GM21515 (cell line): ENCODE measurements at regions not wholly inside any gene's neighbourhood (a gene's known extent, or its start where the extent isn't known, plus 50 kb on each side); places are given as distances from the start of the nearest gene placed in this dataset.
"Not testable (repeated sequence)": the region's sequence is repeated elsewhere in the genome, so short reads cannot be mapped to it uniquely, and the experiment has no call there.

Experiments used
- ATAC-seq: cut with Tn5 transposase; IDR thresholded peaks from one replicate; pipeline ENCODE4 v1.9.1; 2021; ENCODE audit not compliant: unreplicated experiment

DNA sequence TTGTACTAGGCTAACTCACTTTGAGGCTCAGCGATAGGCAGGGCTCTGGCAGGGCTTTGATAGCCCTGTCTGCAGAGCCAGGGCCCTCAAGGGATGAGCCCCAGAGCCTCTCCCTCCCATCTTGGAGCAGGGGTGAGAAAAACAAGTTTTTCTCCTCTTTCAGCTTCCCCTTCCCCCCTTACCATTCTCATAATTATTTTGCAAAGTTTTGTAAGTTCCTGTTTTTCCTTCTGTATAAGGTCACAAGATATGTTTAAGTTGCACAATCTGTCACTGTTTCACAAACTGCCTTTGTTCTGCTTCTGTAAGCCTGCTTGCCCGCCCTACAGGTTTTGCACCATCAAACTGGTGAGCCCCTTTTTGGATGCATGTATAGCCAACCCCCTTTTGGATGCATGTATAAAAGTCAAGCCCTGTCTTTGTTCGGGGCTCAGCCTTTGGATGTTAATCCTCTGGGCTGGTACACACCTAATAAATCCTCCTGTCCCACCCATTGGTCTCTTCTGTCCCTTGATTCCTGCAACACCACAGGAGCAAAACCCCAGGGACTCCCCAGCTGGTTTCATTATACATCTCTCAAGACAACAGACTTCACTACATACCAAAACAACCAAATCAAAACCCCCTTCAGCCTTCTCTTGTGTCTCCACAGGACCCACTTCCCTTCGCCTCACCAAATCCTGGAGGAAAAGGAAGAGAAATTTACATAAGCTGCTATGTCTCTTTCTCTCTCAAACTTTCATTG, 52.5 kb upstream of the RESF1 start:
- ATAC-seq, result no peak

DNA sequence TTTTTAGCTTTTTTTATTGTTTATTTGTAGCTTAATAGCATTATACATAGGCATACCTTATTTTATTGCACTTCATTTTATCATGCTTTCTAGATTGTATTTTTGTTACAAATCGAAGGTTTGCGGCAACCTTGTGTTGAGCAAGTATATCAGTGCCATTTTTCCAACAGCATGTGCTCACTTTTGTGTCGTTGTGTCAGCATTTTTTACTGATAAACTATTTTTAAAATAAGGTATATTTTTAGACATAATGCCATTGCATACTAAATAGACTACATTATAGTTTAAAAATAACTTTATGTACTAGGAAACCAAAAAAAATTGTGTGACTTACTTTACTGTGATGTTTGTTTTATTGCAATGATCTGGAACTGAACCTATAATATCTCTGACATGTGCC, 56.2 kb upstream of the RESF1 start:
- no peak for ATAC-seq

DNA sequence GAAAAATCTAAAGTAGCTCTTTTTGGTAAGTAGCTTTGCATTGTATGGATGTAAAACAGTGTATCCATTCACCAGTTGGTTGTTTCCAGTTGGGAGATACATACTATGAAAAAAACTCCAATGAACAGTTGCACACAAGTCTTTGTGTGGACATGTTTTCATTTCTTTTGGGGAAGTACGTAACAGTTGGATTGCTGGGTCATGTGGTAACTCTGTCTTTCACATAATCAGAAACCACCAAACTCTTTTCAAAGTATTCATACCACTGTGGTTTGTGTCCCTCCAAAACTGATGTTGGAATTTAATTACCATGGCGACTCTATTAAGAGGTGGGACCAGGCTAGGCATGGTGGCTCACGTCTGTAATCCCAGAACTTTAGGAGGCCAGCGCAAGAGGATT, 58.9 kb upstream of the RESF1 start:
- no peak for ATAC-seq

DNA sequence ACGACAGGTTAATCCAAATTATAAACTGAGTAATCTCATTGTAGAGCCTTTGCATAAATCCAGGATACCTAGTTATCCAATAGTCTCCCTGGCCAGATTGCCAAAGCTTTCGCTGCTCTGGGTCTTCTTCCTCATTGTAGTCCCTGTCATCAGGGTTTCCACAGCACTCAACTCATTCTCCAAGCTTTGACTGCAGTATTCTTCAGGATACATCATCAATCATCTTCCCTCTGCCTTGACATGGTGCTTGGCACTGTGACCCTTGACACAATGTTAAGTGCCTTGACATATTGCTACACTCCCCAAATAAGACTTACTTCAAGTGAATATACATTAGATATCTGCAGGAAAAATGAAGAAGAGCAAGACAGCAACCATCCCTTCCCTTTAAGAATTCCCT, 60.1 kb upstream of the RESF1 start:
- no peak for ATAC-seq

DNA sequence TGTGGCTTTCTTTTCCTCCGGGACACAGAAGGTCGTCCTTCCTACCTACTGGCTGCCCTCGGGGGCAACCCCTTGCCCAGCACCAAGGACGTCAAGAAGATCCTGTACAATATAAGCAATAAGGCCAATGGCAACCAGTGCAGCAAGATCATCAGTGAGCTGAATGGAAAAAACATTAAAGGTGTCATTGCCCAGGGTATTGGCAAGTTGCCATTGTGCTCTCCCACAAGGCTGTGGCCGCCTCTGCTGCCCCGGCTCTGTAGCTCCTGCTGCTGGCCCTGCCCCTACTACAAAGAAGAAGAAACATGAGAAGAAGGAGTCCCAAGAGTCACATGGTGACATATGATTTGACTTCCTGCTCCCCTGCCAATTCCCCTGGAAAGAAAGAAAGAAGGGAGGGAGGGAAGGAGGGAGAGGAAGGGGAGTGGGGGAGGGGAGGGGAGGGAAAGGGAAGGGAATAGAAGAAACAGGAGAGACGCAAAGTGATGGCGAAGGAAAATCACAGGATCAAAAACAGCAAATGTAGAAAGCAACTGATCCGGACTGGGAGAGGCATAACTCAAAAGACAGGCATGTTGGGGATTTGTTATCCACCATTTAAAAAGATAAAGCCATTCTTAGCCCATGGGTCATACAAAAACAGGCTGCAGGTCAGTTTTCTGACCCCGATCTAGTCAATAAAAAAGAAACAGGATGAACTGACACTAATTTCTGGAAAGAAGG, 61.3 kb upstream of the RESF1 start:
- ATAC-seq, result no peak

DNA sequence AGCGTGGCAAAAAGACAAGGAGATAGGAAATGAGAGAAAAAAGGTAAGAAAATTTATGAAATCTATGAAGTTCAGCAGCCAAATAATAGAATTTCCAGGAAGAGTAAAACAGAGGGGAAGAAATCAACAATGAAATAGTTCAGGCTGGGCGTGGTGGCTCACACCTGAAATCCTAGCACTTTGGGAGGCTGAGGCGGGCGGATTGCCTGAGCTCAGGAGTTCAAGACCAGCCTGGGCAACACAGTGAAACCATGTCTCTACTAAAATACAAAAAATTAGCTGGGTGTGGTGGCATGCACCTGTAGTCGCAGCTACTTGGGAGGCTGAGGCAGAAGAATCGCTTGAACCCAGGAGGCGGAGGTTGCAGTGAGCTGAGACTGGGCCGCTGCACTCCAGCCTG, 62.1 kb upstream of the RESF1 start:
- not testable (repeated sequence) for ATAC-seq

DNA sequence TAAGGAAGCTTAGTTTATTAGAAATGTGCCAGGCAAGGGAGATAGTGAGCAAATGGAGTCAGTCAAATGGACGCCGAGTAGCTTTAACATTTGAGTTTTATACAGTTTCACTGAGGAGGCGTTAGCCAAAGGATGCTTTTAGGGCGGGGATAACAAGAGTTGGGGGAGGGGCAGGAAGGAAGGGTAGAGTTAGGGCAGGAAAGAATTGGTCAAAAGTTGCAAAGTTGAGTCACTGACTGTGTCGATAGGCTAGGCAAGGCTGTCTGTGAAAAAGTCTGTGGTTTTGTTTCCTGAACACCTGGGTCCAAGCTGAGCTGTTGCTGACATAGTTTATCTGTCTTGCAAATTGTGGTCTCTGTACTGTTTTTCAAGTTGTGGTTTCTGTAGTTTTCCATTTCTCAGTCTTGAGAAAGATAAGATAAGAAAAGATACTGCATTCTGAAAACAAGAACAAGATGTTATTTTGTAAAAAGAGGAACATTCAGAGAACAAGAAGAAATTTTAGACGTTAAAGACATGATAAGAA, 62.6 kb upstream of the RESF1 start:
- peak; percentile 97 for ATAC-seq

DNA sequence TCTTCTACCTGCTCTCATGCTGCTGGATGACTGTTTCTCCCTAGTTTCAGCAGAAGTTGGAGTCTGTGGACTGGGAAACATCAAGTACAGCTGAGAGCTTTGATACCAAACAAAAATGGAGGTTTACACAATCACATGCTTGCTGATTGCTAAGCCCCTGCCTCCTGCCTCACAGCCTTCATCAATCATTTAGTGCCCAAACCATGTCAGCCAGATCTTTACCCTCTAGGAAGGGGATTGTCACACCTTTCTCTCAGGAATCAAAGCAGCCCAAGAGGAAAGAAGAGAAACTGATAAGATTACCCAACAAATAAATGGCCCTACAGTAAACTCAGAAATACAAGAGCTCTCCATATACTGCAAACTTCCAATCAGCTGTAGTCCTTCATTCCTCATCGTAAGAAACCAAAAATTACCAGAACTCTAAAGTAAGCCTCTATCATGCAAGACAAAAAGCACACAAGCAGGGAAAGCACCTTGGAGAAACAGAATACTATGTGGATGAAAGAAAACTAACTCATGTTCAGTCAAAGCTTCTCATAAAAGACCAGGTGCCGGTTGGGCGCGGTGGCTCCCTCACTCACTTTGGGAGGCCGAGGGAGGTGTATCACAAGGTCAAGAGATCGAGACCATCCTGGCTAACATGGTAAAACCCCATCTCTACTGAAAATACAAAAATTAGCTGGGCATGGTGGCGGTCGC, 63.6 kb upstream of the RESF1 start:
- ATAC-seq, result no peak

DNA sequence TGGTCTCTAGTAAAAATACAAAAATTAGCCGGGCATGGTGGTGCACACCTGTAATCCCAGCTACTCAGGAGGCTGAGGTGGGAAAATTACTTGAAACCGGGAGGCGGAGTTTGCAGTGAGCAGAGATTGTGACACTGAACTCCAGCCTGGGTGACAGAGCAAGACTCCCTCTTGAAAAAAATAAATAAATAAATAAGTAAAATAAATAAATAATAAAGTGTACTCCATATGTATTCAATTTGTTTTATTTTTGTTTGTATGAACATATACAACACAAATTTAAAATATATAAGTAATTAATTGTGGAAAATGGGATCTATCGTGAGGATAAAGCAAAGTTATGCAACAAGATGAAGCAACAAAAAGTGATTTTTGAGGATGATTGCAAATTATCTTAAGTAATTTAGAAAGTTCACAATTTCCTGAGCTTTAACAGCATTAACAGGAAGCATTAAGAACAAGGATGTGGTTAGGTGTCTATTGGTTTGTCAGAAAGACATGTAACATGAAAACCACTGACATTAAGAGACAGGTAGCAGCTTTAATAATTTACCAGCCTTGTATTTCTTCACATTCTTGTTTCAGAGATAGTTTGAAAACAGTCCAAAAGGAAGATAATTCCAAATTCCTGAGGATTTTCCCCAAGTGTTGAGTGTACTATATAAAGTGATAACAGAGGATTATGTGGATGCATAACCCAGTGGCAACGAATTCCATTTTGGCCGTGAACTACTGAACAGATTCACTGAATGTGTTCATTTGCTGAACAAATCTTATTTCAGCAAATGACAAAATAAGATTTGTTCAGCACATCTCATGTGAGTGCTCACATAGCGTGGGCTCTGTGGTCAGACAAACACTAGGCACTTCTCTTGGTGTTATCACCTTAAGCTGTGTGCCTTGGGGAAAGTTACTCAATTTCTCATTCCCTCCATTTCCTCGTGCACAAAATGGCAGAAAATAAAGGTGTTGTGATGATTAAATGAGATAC, 68.6 kb upstream of the RESF1 start:
- ATAC-seq, result no peak

DNA sequence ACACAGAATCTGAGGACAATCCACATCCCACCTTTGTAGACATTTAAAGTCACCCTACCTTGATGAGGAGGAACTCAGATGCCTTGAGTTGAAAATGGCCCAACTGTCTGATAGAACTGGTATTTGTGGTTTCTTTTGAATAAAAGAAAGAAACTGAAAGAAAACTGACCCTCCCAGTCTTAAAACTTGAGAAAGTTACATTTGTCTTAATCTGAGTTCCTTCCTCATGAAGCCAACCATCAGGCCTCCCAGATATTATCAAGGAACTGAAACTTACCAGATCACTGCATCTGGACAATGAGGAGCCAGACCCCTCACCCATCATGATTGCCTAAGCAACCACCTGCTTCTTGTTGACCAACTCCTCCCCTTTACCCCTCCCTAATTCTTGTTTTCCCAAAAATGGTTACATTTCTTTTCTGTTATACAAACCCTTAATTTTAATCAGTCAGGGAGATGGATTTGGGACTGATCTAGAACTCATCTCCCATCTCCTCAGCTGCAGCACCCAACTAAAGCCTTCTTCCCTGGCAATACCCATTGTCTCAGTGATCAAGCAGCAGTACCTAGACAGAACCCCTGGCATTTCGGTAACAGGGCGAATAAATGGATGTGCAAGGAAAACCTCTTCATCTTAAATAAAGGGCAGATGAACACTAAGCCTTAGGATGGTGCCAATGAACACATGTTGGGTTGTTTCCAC, 72.0 kb upstream of the RESF1 start:
- no peak for ATAC-seq

DNA sequence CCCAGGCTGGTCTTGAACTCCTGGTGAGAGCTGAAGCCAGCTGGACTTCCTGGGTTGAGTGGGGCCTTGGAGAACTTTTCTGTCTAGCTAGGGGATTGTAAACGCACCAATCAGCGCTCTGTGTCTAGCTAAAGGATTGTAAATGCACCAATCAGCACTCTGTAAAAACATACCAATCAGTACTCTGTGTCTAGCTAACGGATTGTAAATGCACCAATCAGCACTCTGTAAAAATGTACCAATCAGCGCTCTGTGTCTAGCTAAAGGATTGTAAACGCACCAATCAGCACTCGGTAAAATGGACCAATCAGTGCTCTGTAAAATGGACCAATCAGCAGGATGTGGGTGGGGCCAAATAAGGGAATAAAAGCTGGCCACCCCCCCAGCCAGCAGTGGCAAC, 76.5 kb upstream of the RESF1 start:
- ATAC-seq, result not testable (repeated sequence)

DNA sequence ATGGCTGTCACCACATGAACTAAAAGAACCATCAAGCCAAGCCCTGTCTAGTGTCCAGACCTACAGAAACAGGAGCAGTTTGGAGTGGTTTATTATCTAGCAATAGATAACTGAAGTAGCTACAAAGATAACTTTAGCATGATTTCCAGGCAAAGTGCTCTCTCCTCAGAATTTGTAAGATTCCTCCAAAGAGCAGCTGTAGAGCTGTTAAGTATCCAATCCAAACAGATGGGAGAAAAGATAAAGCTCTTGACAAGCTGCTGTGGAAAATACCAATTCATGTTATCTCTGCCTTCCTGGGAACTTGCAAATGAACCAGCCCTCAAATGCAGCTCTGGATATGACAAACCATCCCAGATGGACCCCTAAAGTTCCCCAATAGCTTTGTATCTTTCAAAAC, 78.9 kb upstream of the RESF1 start:
- ATAC-seq, result no peak

DNA sequence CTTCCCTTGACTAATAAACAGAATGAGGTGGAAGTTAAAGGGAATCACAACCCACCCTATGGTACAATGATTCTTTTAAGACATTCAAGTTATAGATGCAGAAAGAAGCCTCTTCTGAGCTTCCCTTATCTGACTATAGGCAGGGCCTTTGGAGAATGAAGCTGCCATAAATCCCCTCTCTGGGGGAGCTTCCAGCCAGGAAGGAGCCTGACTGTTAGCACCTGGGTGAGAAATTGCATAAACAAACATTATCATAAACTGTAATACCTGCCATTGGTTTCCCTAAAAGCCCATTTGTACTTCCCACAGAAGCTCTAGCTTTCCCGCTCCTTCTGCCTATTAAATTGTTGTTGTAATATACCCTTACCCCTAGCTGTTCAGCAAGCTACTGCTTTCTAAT, 81.3 kb upstream of the RESF1 start:
- ATAC-seq, result no peak

DNA sequence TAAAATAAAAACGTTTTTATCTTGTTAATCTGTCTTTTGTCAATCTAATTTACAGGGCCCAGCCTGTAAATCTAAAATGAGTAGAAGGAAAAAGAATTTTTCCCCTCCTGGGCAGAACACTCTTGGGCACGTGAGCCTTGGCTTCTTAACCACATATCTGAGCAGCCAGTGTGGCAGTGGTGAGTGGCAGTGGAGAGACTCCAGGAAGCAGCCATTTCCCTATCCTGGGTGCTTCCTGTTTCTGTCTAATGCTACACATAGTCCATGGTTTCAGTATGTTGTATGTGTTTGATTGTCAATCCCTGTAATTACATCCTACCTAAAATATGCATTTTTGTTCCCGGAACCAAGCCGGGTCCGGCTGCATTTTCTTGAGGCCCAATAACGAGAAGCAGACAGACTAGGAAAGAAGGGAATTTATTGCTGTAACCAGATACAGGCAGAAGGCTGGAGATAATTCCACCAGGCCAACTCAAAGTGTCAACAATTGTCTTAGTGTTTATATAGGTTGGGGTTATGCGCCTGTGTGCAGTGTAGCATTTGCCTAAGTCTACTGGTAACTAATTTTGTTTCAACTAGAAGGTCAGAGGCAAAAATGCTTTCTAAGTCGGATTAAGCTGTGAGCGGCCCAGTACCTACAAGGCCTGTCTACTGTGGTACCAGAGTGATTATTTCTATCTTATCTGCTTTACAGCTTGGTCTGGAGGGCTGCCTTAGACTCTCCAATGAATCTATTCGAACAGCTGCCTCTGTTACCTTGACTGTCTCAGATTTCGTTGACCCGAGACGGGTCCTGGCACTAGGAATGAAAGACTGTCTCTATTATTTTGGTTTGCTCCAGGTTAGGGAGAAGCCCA, 82.4 kb upstream of the RESF1 start:
- no peak for ATAC-seq

DNA sequence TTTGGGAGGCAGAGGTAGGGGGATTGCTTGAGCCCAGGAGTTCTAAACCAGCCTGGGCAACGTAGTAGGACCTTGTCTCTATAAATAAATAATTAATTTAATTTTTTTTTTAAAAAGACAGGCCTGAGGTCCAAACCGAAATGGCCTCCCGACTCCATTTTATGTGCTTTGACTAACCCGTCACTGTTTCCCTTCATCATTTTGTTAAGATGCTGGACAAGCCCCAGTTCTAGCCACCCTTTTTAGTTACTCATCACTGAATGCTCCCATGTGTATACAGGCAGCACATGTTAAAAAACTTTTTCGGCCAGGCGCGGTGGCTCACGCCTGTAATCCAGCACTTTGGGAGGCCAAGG, 83.6 kb upstream of the RESF1 start:
- no peak for ATAC-seq

DNA sequence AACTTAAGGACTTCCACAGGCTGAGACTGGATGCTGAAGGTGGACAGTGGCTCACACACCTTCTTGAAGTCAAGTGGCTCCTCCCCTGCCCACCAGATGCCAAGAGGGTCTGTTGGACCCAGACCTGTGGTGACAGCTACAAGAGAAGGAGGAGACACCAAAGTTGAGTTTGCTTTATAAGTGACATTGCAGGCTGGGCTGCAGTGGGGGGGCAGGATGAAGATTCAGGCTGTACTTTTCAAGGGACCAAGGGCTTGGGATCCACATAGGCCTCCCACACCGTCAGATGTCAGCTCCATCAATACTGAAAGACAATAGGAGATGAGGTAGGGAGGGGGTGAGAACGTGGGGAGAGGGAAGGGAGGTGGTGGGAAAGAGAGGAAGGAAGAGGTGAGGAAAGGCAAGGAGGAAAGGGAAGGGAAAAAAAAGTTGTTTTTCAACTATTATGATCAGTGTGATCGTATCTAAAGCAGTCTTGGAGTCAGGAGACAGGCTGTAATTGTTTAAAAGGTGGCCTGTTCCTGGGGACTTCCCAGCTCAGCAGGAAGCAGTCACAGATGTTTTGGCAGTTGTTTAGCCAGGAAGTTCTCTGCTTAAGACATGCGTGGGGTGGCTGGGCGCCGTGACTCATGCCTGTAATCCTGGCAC, 84.1 kb upstream of the RESF1 start:
- peak; percentile 78 for ATAC-seq

DNA sequence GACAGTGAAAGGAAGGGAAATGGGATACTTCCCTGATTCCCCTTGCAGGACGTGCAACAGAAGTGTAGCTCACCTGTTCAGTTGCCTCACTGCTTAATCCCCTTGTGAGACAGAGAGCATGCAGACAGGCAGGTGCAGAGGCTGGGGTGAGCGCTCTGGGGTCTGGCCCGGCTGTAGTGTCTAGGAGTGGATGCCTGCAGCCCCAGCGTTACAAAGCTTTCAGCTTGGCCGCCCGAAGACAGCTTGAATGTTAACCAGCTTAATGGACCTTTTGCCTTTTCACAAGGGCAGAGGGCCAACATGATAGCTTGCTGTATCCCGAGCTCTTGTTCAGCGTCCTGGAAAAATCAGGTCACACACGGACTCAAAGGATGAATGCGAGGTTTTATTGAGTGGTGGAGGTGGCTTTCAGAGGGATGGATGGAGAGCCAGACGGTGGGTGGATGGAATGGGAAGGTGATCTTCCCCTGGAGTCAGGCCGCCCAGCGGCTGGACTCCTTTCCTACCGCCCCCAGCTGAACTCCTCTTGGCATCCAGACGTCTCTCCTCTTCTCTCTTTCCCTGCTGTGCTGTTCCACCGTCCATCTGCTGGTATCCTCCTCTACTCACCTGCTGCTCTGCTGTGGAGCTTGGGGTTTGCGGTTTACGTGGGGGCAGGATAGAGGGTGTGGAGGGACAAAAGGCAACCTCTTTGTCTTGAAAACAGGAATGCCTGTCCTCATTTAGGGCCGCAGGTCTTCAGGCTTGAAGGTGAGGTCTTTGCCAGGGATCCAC, 86.2 kb upstream of the RESF1 start:
- no peak for ATAC-seq

DNA sequence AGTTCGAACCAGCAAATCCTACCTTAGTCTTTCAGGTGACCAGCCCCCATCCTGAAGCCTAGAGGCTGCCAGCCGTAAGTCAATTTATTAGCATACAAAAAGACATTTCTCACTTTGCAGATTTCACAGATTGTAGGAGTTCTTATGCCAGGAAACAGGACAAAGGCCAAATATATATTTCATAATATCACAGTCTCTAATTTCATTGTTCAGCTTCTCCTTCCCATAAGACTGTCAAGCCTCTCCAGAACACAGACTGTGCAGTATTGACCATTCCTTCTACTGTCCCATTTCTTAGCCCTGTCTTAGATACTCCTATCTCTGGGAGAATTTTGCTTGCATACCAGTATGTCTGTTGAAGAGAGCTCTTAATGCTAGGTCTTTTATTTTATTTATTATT, 89.2 kb upstream of the RESF1 start:
- no peak for ATAC-seq
